Muscle layer of colon (tissue), 2 donors: ENCODE measurements at regions not wholly inside any gene's neighbourhood (a gene's known extent, or its start where the extent isn't known, plus 50 kb on each side); places are given as distances from the start of the nearest gene placed in this dataset.
"Not testable (repeated sequence)": the region's sequence is repeated elsewhere in the genome, so short reads cannot be mapped to it uniquely, and the experiment has no call there.

Experiments
- H3K27ac ChIP-seq: one replicate; pipeline ENCODE4 v1.7.0; 2013; ENCODE audit warnings: low read depth, mild to moderate bottlenecking, low read length, moderate library complexity
- H3K27me3 ChIP-seq, 2 donors: one replicate each; pipeline ENCODE4 v1.7.0; 2013; ENCODE audit warnings: low read length in 2 of 2, mild to moderate bottlenecking in 2 of 2; ENCODE audit not compliant: insufficient read depth in 2 of 2, control insufficient read depth in 1 of 2
- H3K36me3 ChIP-seq: one replicate; pipeline ENCODE4 v1.7.0; 2013; ENCODE audit warnings: mild to moderate bottlenecking, low read length; ENCODE audit not compliant: insufficient read depth
- H3K4me1 ChIP-seq: one replicate; pipeline ENCODE4 v1.7.0; 2013; ENCODE audit warnings: mild to moderate bottlenecking, low read length; ENCODE audit not compliant: insufficient read depth
- H3K4me3 ChIP-seq, 2 donors: one replicate each; pipeline ENCODE4 v1.7.0; 2013; ENCODE audit warnings: low read length in 2 of 2, low read depth in 1 of 2, mild to moderate bottlenecking in 1 of 2, moderate library complexity in 1 of 2
- H3K9ac ChIP-seq: one replicate; pipeline ENCODE4 v1.7.0; 2013; ENCODE audit warnings: low read length
- H3K9me3 ChIP-seq: one replicate; pipeline ENCODE4 v1.7.0; 2013; ENCODE audit warnings: mild to moderate bottlenecking, low read length
- donor health status: abdominal sarcoma.
- donor health status: Adenocarcinoma of cecum.

GRCh38 chrX:117653396-117653795 is 463.2 kb downstream of the KLHL13 start:
- no peaks in the 10 kb centered on the region for H3K9me3 ChIP-seq
- H3K27ac ChIP-seq = no peak overlapping the region
- no peak overlapping the region for H3K9ac ChIP-seq
- H3K4me3 ChIP-seq = no peak overlapping the region
- no peaks in the 10 kb centered on the region for H3K36me3 ChIP-seq
- no peaks in the 10 kb centered on the region for H3K27me3 ChIP-seq
- no peaks in the 10 kb centered on the region for H3K4me1 ChIP-seq

GRCh38 chrX:117645639-117646038 is 471.0 kb downstream of the KLHL13 start:
- Histone ChIP-seq H3K4me3 (no peak overlapping the region), H3K36me3 (no peaks in the 10 kb centered on the region), H3K27me3 (no peaks in the 10 kb centered on the region), H3K9me3 (no peaks in the 10 kb centered on the region), H3K9ac (no peak overlapping the region), H3K4me1 (no peaks in the 10 kb centered on the region), H3K27ac (no peak overlapping the region)

GRCh38 chrX:117641913-117642656 is 474.5 kb downstream of the KLHL13 start:
- no peaks in the 10 kb centered on the region for H3K9me3 ChIP-seq
- no peaks in the 10 kb centered on the region for H3K27me3 ChIP-seq
- H3K4me3 ChIP-seq = no peak overlapping the region
- no peak overlapping the region for H3K9ac ChIP-seq
- no peak overlapping the region for H3K27ac ChIP-seq
- no peaks in the 10 kb centered on the region for H3K36me3 ChIP-seq
- H3K4me1 ChIP-seq = no peaks in the 10 kb centered on the region

- Histone ChIP-seq H3K9ac (no peak overlapping the region), H3K4me3 (no peak overlapping the region), H3K9me3 (no peaks in the 10 kb centered on the region), H3K4me1 (no peaks in the 10 kb centered on the region), H3K36me3 (no peaks in the 10 kb centered on the region), H3K27me3 (no peaks in the 10 kb centered on the region), H3K27ac (no peak overlapping the region)
Observed at GRCh38 chrX:117636826-117637225, 479.8 kb downstream of the KLHL13 start.

- Histone ChIP-seq H3K27ac (no peak overlapping the region), H3K27me3 (no peaks in the 10 kb centered on the region), H3K9ac (no peak overlapping the region), H3K4me1 (no peaks in the 10 kb centered on the region), H3K9me3 (no peaks in the 10 kb centered on the region), H3K36me3 (no peaks in the 10 kb centered on the region), H3K4me3 (no peak overlapping the region)
Observed at GRCh38 chrX:117633277-117633676, 483.3 kb downstream of the KLHL13 start.

- H3K27me3 ChIP-seq = no peaks in the 10 kb centered on the region
Observed at GRCh38 chrX:117628381-117628780, 488.2 kb downstream of the KLHL13 start.

GRCh38 chrX:117610806-117611205 is 505.8 kb downstream of the KLHL13 start:
- Histone ChIP-seq H3K9ac (no peak overlapping the region), H3K4me3 (no peak overlapping the region), H3K36me3 (no peaks in the 10 kb centered on the region), H3K9me3 (no peaks in the 10 kb centered on the region), H3K27ac (no peak overlapping the region), H3K27me3 (no peaks in the 10 kb centered on the region), H3K4me1 (no peaks in the 10 kb centered on the region)

More at GRCh38 chrX:117628381-117628780, 488.2 kb downstream of the KLHL13 start:
- Histone ChIP-seq H3K27ac (no peak overlapping the region), H3K9me3 (no peaks in the 10 kb centered on the region), H3K4me1 (no peaks in the 10 kb centered on the region), H3K4me3 (no peak overlapping the region), H3K9ac (no peak overlapping the region), H3K36me3 (no peaks in the 10 kb centered on the region)

- H3K27me3 ChIP-seq = no peaks in the 10 kb centered on the region
- no peak overlapping the region for H3K27ac ChIP-seq
- H3K4me1 ChIP-seq = no peaks in the 10 kb centered on the region
- H3K4me3 ChIP-seq = no peak overlapping the region
- H3K9ac ChIP-seq = no peak overlapping the region
- no peaks in the 10 kb centered on the region for H3K9me3 ChIP-seq
- H3K36me3 ChIP-seq = no peaks in the 10 kb centered on the region
Observed at GRCh38 chrX:117610049-117610448, 506.6 kb downstream of the KLHL13 start.

- Histone ChIP-seq H3K9ac (no peak overlapping the region), H3K27me3 (no peaks in the 10 kb centered on the region), H3K9me3 (no peaks in the 10 kb centered on the region), H3K4me1 (no peaks in the 10 kb centered on the region), H3K27ac (no peak overlapping the region), H3K36me3 (no peaks in the 10 kb centered on the region), H3K4me3 (no peak overlapping the region)
Observed at GRCh38 chrX:117607561-117607960, 509.0 kb downstream of the KLHL13 start.

GRCh38 chrX:117606101-117606500 is 510.5 kb downstream of the KLHL13 start:
- H3K27ac ChIP-seq, H3K4me1 ChIP-seq, H3K9me3 ChIP-seq, H3K36me3 ChIP-seq, H3K4me3 ChIP-seq, H3K9ac ChIP-seq, H3K27me3 ChIP-seq: not testable (repeated sequence)

GRCh38 chrX:117570160-117570559 is 546.5 kb downstream of the KLHL13 start:
- Histone ChIP-seq H3K27ac (no peak overlapping the region), H3K27me3 (no peaks in the 10 kb centered on the region), H3K4me1 (no peaks in the 10 kb centered on the region), H3K4me3 (no peak overlapping the region), H3K36me3 (no peaks in the 10 kb centered on the region), H3K9ac (no peak overlapping the region), H3K9me3 (no peaks in the 10 kb centered on the region)

GRCh38 chrX:117568238-117568637 is 548.4 kb downstream of the KLHL13 start:
- H3K36me3 ChIP-seq = no peaks in the 10 kb centered on the region
- no peak overlapping the region for H3K4me3 ChIP-seq
- no peak overlapping the region for H3K27ac ChIP-seq
- no peaks in the 10 kb centered on the region for H3K4me1 ChIP-seq
- no peak overlapping the region for H3K9ac ChIP-seq
- no peaks in the 10 kb centered on the region for H3K27me3 ChIP-seq
- H3K9me3 ChIP-seq = peaks cover 5% of the 10 kb centered on the region
